BJ (cell line): ENCODE measurements at regions not wholly inside any gene's neighbourhood (a gene's known extent, or its start where the extent isn't known, plus 50 kb on each side); places are given as distances from the start of the nearest gene placed in this dataset.
"Not testable (repeated sequence)": the region's sequence is repeated elsewhere in the genome, so short reads cannot be mapped to it uniquely, and the experiment has no call there.

ENCODE experiments used
- CTCF ChIA-PET: fragments of 350-600 bp; formaldehyde crosslinking; extraction: SDS; loops from one replicate; lab custom pipeline; 2021; ENCODE audit warnings: antibody characterized with exemption, inconsistent platforms; lab: Yijun Ruan, JAX
- POLR2A ChIA-PET: fragments of 300-600 bp; sonication (Branson Sonifier 250); formaldehyde crosslinking; extraction: SDS; loops from one replicate; lab custom pipeline; 2021; ENCODE audit warnings: antibody characterized with exemption; lab: Charles Lee
- DNase-seq: peaks from one replicate; pipeline ENCODE4 v3.0.0-alpha.2; 2011; ENCODE audit warnings: low read depth
- H3K27me3 ChIP-seq: 2 replicates; pipeline ENCODE4 v1.6.0; 2011; ENCODE audit warnings: low read length; ENCODE audit not compliant: control insufficient read depth, insufficient read depth
- H3K36me3 ChIP-seq: 2 replicates; pipeline ENCODE4 v1.5.1; 2011; ENCODE audit warnings: low read length; ENCODE audit not compliant: control insufficient read depth, insufficient read depth
- H3K4me3 ChIP-seq: 2 replicates; pipeline ENCODE4 v1.5.1; 2011; ENCODE audit warnings: low read depth, mild to moderate bottlenecking, control low read depth, low read length
- CTCF ChIP-seq: IDR thresholded peaks from 2 replicates; pipeline ENCODE4 v1.5.1; 2011; ENCODE audit warnings: low read depth, mild to moderate bottlenecking, control low read depth, inconsistent platforms, low read length, moderate library complexity; ENCODE audit not compliant: insufficient read depth

- Histone ChIP-seq H3K36me3 (no peaks in the 10 kb centered on the region), H3K4me3 (no peak overlapping the region), H3K27me3 (no peaks in the 10 kb centered on the region)
- no peak for TF ChIP-seq CTCF
- ChIA-PET CTCF (no interaction called here), POLR2A (no interaction called here)
- no peak for DNase-seq
Measured at GRCh38 chr5:27125856-27126255, 87.5 kb upstream of the CDH9 start.

DNA sequence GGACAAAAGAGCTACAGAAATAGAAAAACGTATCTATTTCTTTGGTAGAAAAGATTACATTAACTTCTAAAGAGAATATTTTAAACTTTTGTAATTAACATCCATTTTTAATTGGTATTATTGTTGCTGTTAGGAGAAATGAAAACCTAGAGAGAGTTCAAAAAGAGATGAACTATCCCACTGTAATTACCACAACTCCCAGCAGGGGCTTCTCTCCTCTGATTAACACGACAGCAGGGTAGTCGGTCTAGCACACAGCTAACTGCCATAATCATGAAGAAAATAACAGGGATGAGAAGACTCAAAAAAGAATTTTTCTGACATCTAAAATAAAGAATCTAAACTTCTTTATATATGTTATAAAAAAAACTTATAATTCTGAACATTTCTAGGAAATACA, 86.2 kb upstream of the CDH9 start:
- POLR2A ChIA-PET, result no interaction called here
- CTCF ChIA-PET, result interaction anchor here (0.7 kb wide), 1 partner anchor 134 kb away, joined by 3 read pairs; no protein-coding TSS in a partner anchor
- Histone ChIP-seq H3K4me3 (no peak overlapping the region), H3K27me3 (no peaks in the 10 kb centered on the region), H3K36me3 (no peaks in the 10 kb centered on the region)
- DNase-seq, result no peak
- TF ChIP-seq CTCF, result no peak

- H3K36me3 ChIP-seq, H3K4me3 ChIP-seq, H3K27me3 ChIP-seq, DNase-seq, POLR2A ChIA-PET, CTCF ChIA-PET: not testable (repeated sequence)
Measured at GRCh38 chr5:27119736-27120321, 81.4 kb upstream of the CDH9 start.

DNA sequence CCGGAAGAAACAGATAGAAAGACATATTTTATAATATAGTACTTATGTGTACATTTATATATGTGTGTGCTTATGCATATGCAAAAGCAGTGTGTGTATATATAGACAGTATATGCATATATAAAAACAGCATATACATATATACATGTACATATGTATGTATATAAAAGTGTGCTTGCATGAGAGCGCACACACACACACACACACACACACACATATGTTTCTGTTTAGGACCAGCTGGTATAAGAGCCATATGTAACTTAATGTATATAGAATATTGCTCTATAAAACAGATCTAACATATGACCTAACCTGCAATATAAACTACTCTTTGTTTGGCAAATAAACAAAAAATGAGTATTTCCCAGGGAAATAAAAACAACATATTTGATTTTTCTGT, 65.1 kb upstream of the CDH9 start:
- no peaks in the 10 kb centered on the region for H3K36me3 ChIP-seq
- ChIA-PET POLR2A (no interaction called here), CTCF (no interaction called here)
- no peak overlapping the region for H3K4me3 ChIP-seq
- no peaks in the 10 kb centered on the region for H3K27me3 ChIP-seq
- TF ChIP-seq CTCF, result no peak
- DNase-seq, result no peak

DNA sequence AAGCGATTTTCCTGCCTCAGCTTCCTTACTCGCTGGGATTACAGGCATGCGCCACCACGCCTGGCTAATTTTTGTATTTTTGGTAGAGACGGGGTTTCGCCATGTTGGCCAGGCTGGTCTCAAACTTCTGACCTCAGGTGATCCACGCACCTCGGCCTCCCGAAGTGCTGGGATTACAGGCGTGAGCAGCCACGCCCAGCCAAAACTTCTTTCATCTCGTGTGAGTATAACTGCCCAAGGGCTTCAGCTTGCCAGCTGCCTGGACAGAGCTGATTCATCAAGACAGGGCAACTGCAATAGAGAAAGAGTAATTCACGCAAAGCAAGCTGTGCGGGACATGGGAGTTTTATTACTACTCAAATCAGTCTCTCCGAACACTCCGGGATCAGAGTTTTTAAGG, 57.4 kb upstream of the CDH9 start:
- DNase-seq, H3K4me3 ChIP-seq, CTCF ChIA-PET, H3K36me3 ChIP-seq, H3K27me3 ChIP-seq, POLR2A ChIA-PET: not testable (repeated sequence)

DNA sequence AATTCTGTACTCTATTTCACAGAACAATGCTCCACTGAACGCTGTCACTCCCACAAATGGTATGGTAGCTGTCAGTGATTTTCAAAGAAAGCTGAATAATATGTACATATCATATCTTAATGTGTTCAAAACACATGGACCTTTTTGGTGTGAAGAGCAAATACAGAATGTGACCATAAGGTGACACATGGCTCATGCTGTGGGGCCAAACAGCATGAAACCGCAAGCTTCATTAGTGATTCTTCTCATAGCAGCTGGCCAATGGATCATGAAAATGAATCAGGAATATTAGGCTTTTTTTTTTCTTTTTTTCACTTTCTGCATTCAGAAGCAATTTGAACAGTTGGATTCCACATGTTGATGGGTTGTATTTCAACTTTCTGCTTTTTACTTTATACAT, 54.9 kb upstream of the CDH9 start:
- POLR2A ChIA-PET, result no interaction called here
- CTCF ChIA-PET, result no interaction called here
- H3K4me3 ChIP-seq, result no peak overlapping the region
- H3K27me3 ChIP-seq, result no peaks in the 10 kb centered on the region
- no peak for DNase-seq
- no peak for TF ChIP-seq CTCF
- H3K36me3 ChIP-seq, result no peaks in the 10 kb centered on the region
